B cell (primary cell): ENCODE measurements at regions not wholly inside any gene's neighbourhood (a gene's known extent, or its start where the extent isn't known, plus 50 kb on each side); places are given as distances from the start of the nearest gene placed in this dataset.

Experiments used
- ATAC-seq: fragments of 200-7000 bp; cut with Tn5 transposase; one replicate; pipeline ENCODE4 v1.10.0; 2021; ENCODE audit warnings: low read depth, mild to moderate bottlenecking, moderate number of reproducible peaks, moderate library complexity
- CTCF ChIA-PET: fragments of 350-600 bp; sonication (Branson Sonifier 250); formaldehyde crosslinking; loops from one replicate; lab custom pipeline; 2021; ENCODE audit warnings: antibody characterized with exemption, inconsistent platforms; lab: Charles Lee
- POLR2A ChIA-PET: fragments of 350-600 bp; sonication (Branson Sonifier 250); formaldehyde crosslinking; loops from one replicate; lab custom pipeline; 2021; ENCODE audit warnings: antibody characterized with exemption; lab: Charles Lee
- DNase-seq: peaks from one replicate; pipeline ENCODE4 v3.0.0; 2013
- H2AFZ ChIP-seq: 2 replicates; pipeline ENCODE4 v1.6.1; 2012; ENCODE audit warnings: mild to moderate bottlenecking, low read depth, low read length; ENCODE audit not compliant: insufficient read depth, poor library complexity, severe bottlenecking
- H3K27ac ChIP-seq, 2 donors: 1 replicate in 1 of 2; 2 replicates in 1 of 2; pipeline ENCODE4 v1.5.1; 2012 to 2013; ENCODE audit warnings: low read length in 2 of 2, mild to moderate bottlenecking in 2 of 2, moderate library complexity in 1 of 2
- H3K27me3 ChIP-seq, 4 experiments: fragments of 200-600 bp in 1 of 4; sonication (generic) in 1 of 4; replicated peaks in 1 of 4; 1 replicate in 2 of 4; 2 replicates in 2 of 4; pipeline versions ENCODE4 v1.6.1 to v1.7.0; 2013 to 2016; ENCODE audit warnings: low read length in 3 of 4, mild to moderate bottlenecking in 2 of 4, mixed read lengths in 1 of 4, moderate library complexity in 1 of 4; ENCODE audit not compliant: insufficient read depth in 4 of 4, control insufficient read depth in 3 of 4; ENCODE audit errors: control extremely low read depth in 1 of 4
- H3K36me3 ChIP-seq, 2 experiments: replicated peaks in 1 of 2; 1 replicate in 1 of 2; 2 replicates in 1 of 2; pipeline versions ENCODE4 v1.6.1 to v1.7.1; 2013; ENCODE audit warnings: low read length in 1 of 2; ENCODE audit not compliant: insufficient read depth in 2 of 2, control insufficient read depth in 1 of 2; ENCODE audit errors: control extremely low read depth in 1 of 2, extremely low read depth in 1 of 2
- H3K4me1 ChIP-seq, 2 donors: fragments of 200-600 bp in 1 of 2; sonication (generic) in 1 of 2; 1 replicate in 1 of 2; 2 replicates in 1 of 2; pipeline versions ENCODE4 v1.5.1 to v1.6.1; 2013 to 2017; ENCODE audit warnings: low read length in 2 of 2; ENCODE audit not compliant: control insufficient read depth in 2 of 2, insufficient read depth in 2 of 2
- H3K4me2 ChIP-seq: replicated peaks from 2 replicates; pipeline ENCODE3; 2012; ENCODE audit warnings: mild to moderate bottlenecking, low read depth, low read length; ENCODE audit not compliant: poor library complexity, severe bottlenecking
- H3K4me3 ChIP-seq, 5 experiments: fragments of 200-600 bp in 1 of 5; sonication (generic) in 1 of 5; 1 replicate in 3 of 5; 2 replicates in 2 of 5; pipeline versions ENCODE4 v1.5.1 to v1.7.0; 2011 to 2016; ENCODE audit warnings: low read length in 4 of 5, mild to moderate bottlenecking in 4 of 5, low read depth in 2 of 5, control low read depth in 1 of 5, moderate library complexity in 1 of 5; ENCODE audit not compliant: insufficient read depth in 1 of 5; ENCODE audit errors: control extremely low read depth in 1 of 5, extremely low read depth in 1 of 5
- H3K79me2 ChIP-seq: fragments of 200-600 bp; sonication (generic); one replicate; pipeline ENCODE4 v1.6.0; 2016; ENCODE audit warnings: low read length; ENCODE audit not compliant: control insufficient read depth, insufficient read depth
- H3K9ac ChIP-seq: fragments of 200-600 bp; sonication (generic); 2 replicates; pipeline ENCODE4 v1.6.1; 2017; ENCODE audit warnings: mild to moderate bottlenecking, low read length, moderate library complexity
- H3K9me3 ChIP-seq, 3 donors: one replicate each; pipeline versions ENCODE4 v1.6.1 to v1.7.1; 2013; ENCODE audit warnings: low read length in 2 of 3; ENCODE audit not compliant: control insufficient read depth in 2 of 3, insufficient read depth in 1 of 3; ENCODE audit errors: control extremely low read depth in 1 of 3
- H4K20me1 ChIP-seq: 2 replicates; pipeline ENCODE4 v1.6.0; 2012; ENCODE audit warnings: mild to moderate bottlenecking, low read length; ENCODE audit not compliant: insufficient read depth, control insufficient read depth, poor library complexity, severe bottlenecking
- H3K27ac Mint-ChIP-seq: one replicate; pipeline ENCODE4 v1.8.0; 2021; ENCODE audit warnings: mixed read lengths
- H3K27me3 Mint-ChIP-seq: one replicate; pipeline ENCODE4 v1.8.0; 2021; ENCODE audit warnings: mixed read lengths
- H3K4me1 Mint-ChIP-seq: one replicate; pipeline ENCODE4 v1.8.0; 2021; ENCODE audit warnings: mixed read lengths
- H3K4me3 Mint-ChIP-seq: one replicate; pipeline ENCODE4 v1.8.0; 2021; ENCODE audit warnings: mixed read lengths
- H3K9me3 Mint-ChIP-seq: one replicate; pipeline ENCODE4 v1.8.0; 2022; ENCODE audit warnings: mixed read lengths; ENCODE audit not compliant: insufficient read depth
- EZH2 ChIP-seq: IDR thresholded peaks from 2 replicates; pipeline ENCODE4 v1.6.1; 2012; ENCODE audit warnings: borderline replicate concordance, low read depth, mild to moderate bottlenecking, moderate library complexity, low read length; ENCODE audit not compliant: insufficient read depth, poor library complexity, severe bottlenecking
- WGBS: methylation state at CpG from one replicate; pipeline ENCODE4 v1.1.5; 2013; ENCODE audit warnings: missing lambda C conversion rate; ENCODE audit not compliant: insufficient coverage; 5-methylcytosine and 5-hydroxymethylcytosine counted together
- intact Hi-C: fragments of 100-400 bp; cut with micrococcal nuclease; formaldehyde crosslinking; loops from one replicate; pipeline ENCODE4 v1.10.0; 2022
- TF ChIP-seq, protein P1 (sequence below): fragments of 200-600 bp; IDR thresholded peaks from one replicate; pipeline ENCODE4 v1.8.0; 2022; ENCODE audit warnings: antibody characterized with exemption, mild to moderate bottlenecking

GRCh38 chr5:71932131-71932654 is 175.1 kb upstream of the MAP1B start:
- Histone ChIP-seq H4K20me1 (no peaks in the 10 kb centered on the region), H3K79me2 (no peaks in the 10 kb centered on the region), H3K4me3 (no peak overlapping the region), H3K27me3 (no peaks in the 10 kb centered on the region), H3K4me2 (no peak overlapping the region), H3K36me3 (no peaks in the 10 kb centered on the region), H3K9me3 (peaks cover 0 to 13% (median 0%) of the 10 kb centered on the region in 3 donors), H3K4me1 (no peaks in the 10 kb centered on the region), H2AFZ (no peak overlapping the region), H3K27ac (no peak overlapping the region), H3K9ac (no peak overlapping the region)
- Mint-ChIP-seq H3K4me3 (no peak overlapping the region), H3K27ac (no peak overlapping the region), H3K4me1 (no peaks in the 10 kb centered on the region), H3K27me3 (peaks cover 19% of the 10 kb centered on the region), H3K9me3 (no peaks in the 10 kb centered on the region)
- ChIA-PET CTCF (no interaction called here), POLR2A (no interaction called here)
- ATAC-seq (no peak), DNase-seq (no peak)
- TF ChIP-seq, protein P1, sequence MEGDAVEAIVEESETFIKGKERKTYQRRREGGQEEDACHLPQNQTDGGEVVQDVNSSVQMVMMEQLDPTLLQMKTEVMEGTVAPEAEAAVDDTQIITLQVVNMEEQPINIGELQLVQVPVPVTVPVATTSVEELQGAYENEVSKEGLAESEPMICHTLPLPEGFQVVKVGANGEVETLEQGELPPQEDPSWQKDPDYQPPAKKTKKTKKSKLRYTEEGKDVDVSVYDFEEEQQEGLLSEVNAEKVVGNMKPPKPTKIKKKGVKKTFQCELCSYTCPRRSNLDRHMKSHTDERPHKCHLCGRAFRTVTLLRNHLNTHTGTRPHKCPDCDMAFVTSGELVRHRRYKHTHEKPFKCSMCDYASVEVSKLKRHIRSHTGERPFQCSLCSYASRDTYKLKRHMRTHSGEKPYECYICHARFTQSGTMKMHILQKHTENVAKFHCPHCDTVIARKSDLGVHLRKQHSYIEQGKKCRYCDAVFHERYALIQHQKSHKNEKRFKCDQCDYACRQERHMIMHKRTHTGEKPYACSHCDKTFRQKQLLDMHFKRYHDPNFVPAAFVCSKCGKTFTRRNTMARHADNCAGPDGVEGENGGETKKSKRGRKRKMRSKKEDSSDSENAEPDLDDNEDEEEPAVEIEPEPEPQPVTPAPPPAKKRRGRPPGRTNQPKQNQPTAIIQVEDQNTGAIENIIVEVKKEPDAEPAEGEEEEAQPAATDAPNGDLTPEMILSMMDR: no peak
- TF ChIP-seq EZH2: no peak
- WGBS: no CpG with 5 or more reads among the region's 1 CpG
- intact Hi-C loops: no loop called here

- no peaks in the 10 kb centered on the region for H3K27me3 ChIP-seq
- no peaks in the 10 kb centered on the region for H3K79me2 ChIP-seq
- no peak overlapping the region for H3K9ac ChIP-seq
- no peaks in the 10 kb centered on the region for H3K4me1 ChIP-seq
- ChIA-PET CTCF (no interaction called here), POLR2A (no interaction called here)
- Mint-ChIP-seq H3K27ac (no peak overlapping the region), H3K4me3 (no peak overlapping the region), H3K4me1 (no peaks in the 10 kb centered on the region), H3K9me3 (no peaks in the 10 kb centered on the region), H3K27me3 (peaks cover 15% of the 10 kb centered on the region)
- H3K27ac ChIP-seq: no peak overlapping the region
- H4K20me1 ChIP-seq: no peaks in the 10 kb centered on the region
- ATAC-seq (no peak), DNase-seq (no peak)
- H3K4me2 ChIP-seq: no peak overlapping the region
- 42% methylated on average over 7 of the region's 8 CpGs for WGBS
- intact Hi-C loops: no loop called here
- no peak overlapping the region for H2AFZ ChIP-seq
- H3K9me3 ChIP-seq: peaks cover 0 to 9% (median 0%) of the 10 kb centered on the region in 3 donors
- H3K4me3 ChIP-seq: no peak overlapping the region
- H3K36me3 ChIP-seq: no peaks in the 10 kb centered on the region
- TF ChIP-seq, protein P1: no peak
- no peak for TF ChIP-seq EZH2
Observed at GRCh38 chr5:71932655-71933338, 174.5 kb upstream of the MAP1B start.
